ENCODE measurements at regions not wholly inside any gene's neighbourhood (a gene's known extent, or its start where the extent isn't known, plus 50 kb on each side); places are given as distances from the start of the nearest gene placed in this dataset.

DNA sequence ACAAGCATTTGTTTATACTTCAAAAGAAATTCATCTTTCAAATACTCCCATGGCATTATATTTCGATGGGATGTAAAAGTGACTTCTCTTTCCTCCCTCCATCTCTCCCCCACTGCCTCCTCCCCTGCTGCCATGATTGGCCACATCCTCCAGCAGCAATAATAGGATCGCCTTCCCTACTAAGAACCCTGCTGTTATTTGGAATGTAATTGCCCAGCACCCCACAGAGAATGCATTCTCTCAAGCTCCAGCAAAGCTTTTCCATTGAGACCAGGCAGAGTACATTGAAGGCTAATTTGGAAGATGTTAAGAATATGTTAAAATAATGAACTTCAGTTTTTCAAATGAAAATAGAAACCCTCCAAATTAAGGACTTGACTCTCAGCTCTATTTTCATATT is 375.4 kb upstream of the ACVR2A start:
- Mint-ChIP-seq H3K4me3 (no peak overlapping the region), H3K4me1 (peaks cover 6% of the 10 kb centered on the region), H3K27me3 (ENCODE audit: low read depth) (no peaks in the 10 kb centered on the region), H3K27ac (no peak overlapping the region), H3K36me3 (no peaks in the 10 kb centered on the region), H3K9me3 (no peaks in the 10 kb centered on the region)
- DNase-seq (ENCODE audit: low spot score in 2 of 2, unreplicated experiment in 2 of 2) = no peak
- TF ChIP-seq, protein P1, sequence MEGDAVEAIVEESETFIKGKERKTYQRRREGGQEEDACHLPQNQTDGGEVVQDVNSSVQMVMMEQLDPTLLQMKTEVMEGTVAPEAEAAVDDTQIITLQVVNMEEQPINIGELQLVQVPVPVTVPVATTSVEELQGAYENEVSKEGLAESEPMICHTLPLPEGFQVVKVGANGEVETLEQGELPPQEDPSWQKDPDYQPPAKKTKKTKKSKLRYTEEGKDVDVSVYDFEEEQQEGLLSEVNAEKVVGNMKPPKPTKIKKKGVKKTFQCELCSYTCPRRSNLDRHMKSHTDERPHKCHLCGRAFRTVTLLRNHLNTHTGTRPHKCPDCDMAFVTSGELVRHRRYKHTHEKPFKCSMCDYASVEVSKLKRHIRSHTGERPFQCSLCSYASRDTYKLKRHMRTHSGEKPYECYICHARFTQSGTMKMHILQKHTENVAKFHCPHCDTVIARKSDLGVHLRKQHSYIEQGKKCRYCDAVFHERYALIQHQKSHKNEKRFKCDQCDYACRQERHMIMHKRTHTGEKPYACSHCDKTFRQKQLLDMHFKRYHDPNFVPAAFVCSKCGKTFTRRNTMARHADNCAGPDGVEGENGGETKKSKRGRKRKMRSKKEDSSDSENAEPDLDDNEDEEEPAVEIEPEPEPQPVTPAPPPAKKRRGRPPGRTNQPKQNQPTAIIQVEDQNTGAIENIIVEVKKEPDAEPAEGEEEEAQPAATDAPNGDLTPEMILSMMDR (IDR thresholded peaks at IDR 0.05; ENCODE audit: unreplicated experiment) = no peak

DNA sequence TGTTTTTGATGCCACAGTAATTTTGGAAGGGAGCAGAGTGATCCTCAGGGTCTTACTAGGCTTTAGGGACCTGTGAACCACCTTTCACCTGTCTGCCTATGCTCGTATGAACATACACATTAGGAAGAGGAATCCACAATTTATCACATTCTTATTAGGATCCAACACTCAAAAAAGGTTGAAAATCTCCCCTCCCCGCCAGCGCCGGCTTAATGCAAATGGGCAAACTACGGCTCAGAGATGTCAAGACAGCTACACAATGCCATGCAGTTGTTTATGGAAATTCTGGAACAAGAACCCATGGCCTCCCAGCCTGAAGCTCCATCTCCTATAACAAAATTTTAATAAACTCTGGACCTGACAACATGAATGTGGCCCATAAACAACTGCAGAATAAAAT is 375.9 kb upstream of the ACVR2A start:
- DNase-seq (ENCODE audit: low spot score in 2 of 2, unreplicated experiment in 2 of 2) = no peak
- TF ChIP-seq, protein P1 (IDR thresholded peaks at IDR 0.05; ENCODE audit: unreplicated experiment) = no peak
- Mint-ChIP-seq H3K27me3 (ENCODE audit: low read depth) (no peaks in the 10 kb centered on the region), H3K4me3 (no peak overlapping the region), H3K4me1 (peaks cover under 1% of the 10 kb centered on the region), H3K36me3 (no peaks in the 10 kb centered on the region), H3K9me3 (no peaks in the 10 kb centered on the region), H3K27ac (no peak overlapping the region)

DNA sequence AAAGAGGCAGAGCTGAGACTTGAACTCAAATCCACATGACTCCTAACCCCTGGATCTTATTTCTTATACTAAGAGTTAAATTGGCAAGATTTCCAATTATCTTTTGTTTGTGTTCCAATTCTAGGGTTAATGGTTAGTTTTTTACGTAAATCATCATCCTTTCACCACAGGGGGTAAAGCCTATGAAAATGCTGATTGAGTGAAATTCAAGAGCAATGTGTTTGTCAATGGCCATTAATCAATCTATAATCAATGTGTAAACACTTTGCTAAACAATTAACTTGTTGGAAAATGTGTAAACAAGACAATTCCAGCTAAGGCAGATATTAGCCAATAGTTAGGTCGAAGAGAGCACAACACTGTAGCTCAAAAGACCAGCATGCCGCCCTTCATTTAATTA is 376.5 kb upstream of the ACVR2A start:
- TF ChIP-seq, protein P1 (IDR thresholded peaks at IDR 0.05; ENCODE audit: unreplicated experiment) = no peak
- Mint-ChIP-seq H3K27me3 (ENCODE audit: low read depth) (no peaks in the 10 kb centered on the region), H3K9me3 (no peaks in the 10 kb centered on the region), H3K4me1 (no peaks in the 10 kb centered on the region), H3K36me3 (no peaks in the 10 kb centered on the region), H3K4me3 (no peak overlapping the region), H3K27ac (no peak overlapping the region)
- no peak for DNase-seq (ENCODE audit: low spot score in 2 of 2, unreplicated experiment in 2 of 2)

DNA sequence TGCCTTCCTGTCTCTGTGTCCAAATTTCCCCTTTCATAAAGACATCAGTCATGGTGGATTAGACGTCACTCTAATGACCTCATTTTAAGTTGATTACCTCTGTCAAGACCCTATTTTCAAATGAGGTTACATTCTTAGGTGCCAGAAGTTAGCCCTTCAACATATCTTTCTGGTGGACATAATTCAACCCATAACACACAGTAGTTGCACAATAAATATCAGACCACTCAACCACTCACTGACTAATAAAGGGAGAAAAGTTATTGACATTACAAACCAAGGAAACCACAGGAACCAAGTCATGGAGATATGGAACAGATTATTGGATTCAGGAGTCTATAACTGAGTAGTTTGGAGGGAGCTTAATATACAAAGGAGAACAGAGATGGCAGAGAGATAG is 377.4 kb upstream of the ACVR2A start:
- no peak overlapping the region for H3K4me3 Mint-ChIP-seq
- TF ChIP-seq, protein P1 (IDR thresholded peaks at IDR 0.05; ENCODE audit: unreplicated experiment) = no peak
- no peak for DNase-seq (ENCODE audit: low spot score in 2 of 2, unreplicated experiment in 2 of 2)
- H3K9me3 Mint-ChIP-seq = no peaks in the 10 kb centered on the region
- H3K27ac Mint-ChIP-seq = no peak overlapping the region
- H3K4me1 Mint-ChIP-seq = no peaks in the 10 kb centered on the region
- no peaks in the 10 kb centered on the region for H3K27me3 Mint-ChIP-seq (ENCODE audit: low read depth)
- no peaks in the 10 kb centered on the region for H3K36me3 Mint-ChIP-seq

DNA sequence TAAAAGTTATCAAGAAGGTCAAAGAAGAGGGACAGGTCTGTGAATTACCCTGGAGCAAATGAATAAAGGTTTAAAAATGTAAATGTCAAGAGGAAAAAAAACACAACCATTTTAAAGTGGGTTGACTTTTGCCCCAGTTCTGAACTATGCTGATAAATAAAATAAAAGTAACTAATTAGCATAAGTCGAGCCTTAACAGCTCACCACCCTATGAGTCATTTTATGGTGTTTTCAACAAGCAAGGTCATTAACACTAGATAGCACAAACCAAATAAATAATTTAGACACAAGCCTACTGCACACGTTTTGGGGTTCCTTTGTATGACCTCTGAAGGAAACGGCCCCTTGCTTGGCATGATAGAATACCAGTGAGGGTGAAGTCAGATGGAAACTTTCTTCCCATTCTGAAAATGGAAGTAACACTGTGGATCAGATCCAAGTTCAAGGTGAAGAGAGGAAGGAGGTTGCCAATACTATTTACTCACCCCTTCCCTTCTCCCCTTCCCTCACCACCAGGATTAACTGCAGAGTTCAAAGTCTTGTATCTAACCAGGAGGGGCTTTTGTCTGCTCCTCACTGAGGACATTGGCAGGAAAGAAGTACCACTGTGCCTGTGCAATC is 380.0 kb upstream of the ACVR2A start:
- peaks cover 2% of the 10 kb centered on the region for H3K4me1 Mint-ChIP-seq
- no peaks in the 10 kb centered on the region for H3K27me3 Mint-ChIP-seq (ENCODE audit: low read depth)
- DNase-seq (ENCODE audit: low spot score in 2 of 2, unreplicated experiment in 2 of 2) = no peak
- H3K27ac Mint-ChIP-seq = no peak overlapping the region
- H3K4me3 Mint-ChIP-seq = no peak overlapping the region
- TF ChIP-seq, protein P1 (IDR thresholded peaks at IDR 0.05; ENCODE audit: unreplicated experiment) = no peak
- no peaks in the 10 kb centered on the region for H3K36me3 Mint-ChIP-seq
- no peaks in the 10 kb centered on the region for H3K9me3 Mint-ChIP-seq

Data from mesothelial cell of epicardium (in vitro differentiated cells).